GM10248 (cell line): ENCODE measurements at regions not wholly inside any gene's neighbourhood (a gene's known extent, or its start where the extent isn't known, plus 50 kb on each side); places are given as distances from the start of the nearest gene placed in this dataset.

Source experiments
- CTCF ChIA-PET: fragments of 300-600 bp; sonication (Branson Sonifier 250); formaldehyde crosslinking; extraction: SDS; loops from one replicate; lab custom pipeline; 2021; ENCODE audit warnings: antibody characterized with exemption; lab: Yijun Ruan, JAX
- POLR2A ChIA-PET: fragments of 350-650 bp; sonication (Branson Sonifier 250); formaldehyde crosslinking; extraction: SDS; loops from one replicate; lab custom pipeline; 2020; ENCODE audit warnings: antibody characterized with exemption; lab: Yijun Ruan, JAX
- DNase-seq: peaks from one replicate; pipeline ENCODE4 v3.0.0; 2012; ENCODE audit errors: extremely low spot score
- CTCF ChIP-seq: IDR thresholded peaks from 2 replicates; pipeline ENCODE4 v1.5.1; 2012; ENCODE audit warnings: mild to moderate bottlenecking, low read depth; ENCODE audit errors: extremely low read depth, missing control alignments, control extremely low read depth

- POLR2A ChIA-PET = no interaction called here
- DNase-seq = no peak
- CTCF ChIA-PET = no interaction called here
- TF ChIP-seq CTCF = no peak
Measured at GRCh38 chrX:13397878-13398818, 78.3 kb upstream of the ATXN3L start.

- CTCF ChIA-PET = interaction anchor here (1.0 kb wide), 1 partner anchor 8 kb away, joined by 3 read pairs; no protein-coding TSS in a partner anchor
- no peak for TF ChIP-seq CTCF
- POLR2A ChIA-PET = no interaction called here
- DNase-seq = no peak
Measured at GRCh38 chrX:13396924-13397323, 77.1 kb upstream of the ATXN3L start.

- CTCF ChIA-PET = no interaction called here
- DNase-seq = no peak
- no peak for TF ChIP-seq CTCF
- POLR2A ChIA-PET = no interaction called here
Measured at GRCh38 chrX:13389501-13389900, 69.6 kb upstream of the ATXN3L start.

- ChIA-PET POLR2A (no interaction called here), CTCF (interaction anchor here (1.8 kb wide), 1 partner anchor 21 kb away, joined by 5 read pairs; no protein-coding TSS in a partner anchor)
- DNase-seq = no peak
Measured at GRCh38 chrX:13387666-13388494, 68.0 kb upstream of the ATXN3L start.

GRCh38 chrX:13386636-13387035, 66.8 kb upstream of the ATXN3L start:
- no peak for DNase-seq
- no peak for TF ChIP-seq CTCF
- ChIA-PET CTCF (no interaction called here), POLR2A (no interaction called here)

More at GRCh38 chrX:13387666-13388494, 68.0 kb upstream of the ATXN3L start:
- TF ChIP-seq CTCF = no peak

- DNase-seq = no peak
- ChIA-PET POLR2A (no interaction called here), CTCF (no interaction called here)
- no peak for TF ChIP-seq CTCF
Measured at GRCh38 chrX:13386092-13386491, 66.2 kb upstream of the ATXN3L start.
